Activated T-cell treated with anti-CD3 and anti-CD28 coated beads, Interleukin-2, amount 50 U/mL, for 48 hours (primary cell): ENCODE measurements at regions not wholly inside any gene's neighbourhood (a gene's known extent, or its start where the extent isn't known, plus 50 kb on each side); places are given as distances from the start of the nearest gene placed in this dataset.

ENCODE experiments used
- DNase-seq, 2 experiments: peaks; one replicate each; pipeline ENCODE4 v3.0.0-alpha.2; 2020

GRCh38 chrX:87727620-87728019 lies 210.0 kb downstream of the KLHL4 start:
- DNase-seq: no peak

DNA sequence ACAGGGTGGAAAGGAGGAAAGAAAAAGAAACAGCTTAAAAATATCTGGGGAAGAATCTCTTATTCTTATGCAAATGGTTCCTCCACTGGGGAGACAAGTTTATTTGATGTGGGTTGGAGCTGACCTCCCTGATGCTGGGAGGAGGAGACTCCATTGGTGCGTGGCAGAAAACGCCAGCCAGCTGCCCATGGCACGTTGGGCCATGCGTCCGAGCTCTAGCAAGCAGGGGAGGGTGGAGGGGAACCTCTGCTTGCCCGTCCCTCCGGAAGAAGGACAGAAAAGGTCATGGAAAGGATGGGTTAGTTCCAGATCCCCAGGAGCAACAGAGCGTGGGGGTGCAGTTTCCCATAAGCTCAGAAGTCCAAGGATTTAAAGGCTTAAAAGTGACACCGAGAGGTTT lies 210.4 kb downstream of the KLHL4 start:
- DNase-seq: no peak

DNA sequence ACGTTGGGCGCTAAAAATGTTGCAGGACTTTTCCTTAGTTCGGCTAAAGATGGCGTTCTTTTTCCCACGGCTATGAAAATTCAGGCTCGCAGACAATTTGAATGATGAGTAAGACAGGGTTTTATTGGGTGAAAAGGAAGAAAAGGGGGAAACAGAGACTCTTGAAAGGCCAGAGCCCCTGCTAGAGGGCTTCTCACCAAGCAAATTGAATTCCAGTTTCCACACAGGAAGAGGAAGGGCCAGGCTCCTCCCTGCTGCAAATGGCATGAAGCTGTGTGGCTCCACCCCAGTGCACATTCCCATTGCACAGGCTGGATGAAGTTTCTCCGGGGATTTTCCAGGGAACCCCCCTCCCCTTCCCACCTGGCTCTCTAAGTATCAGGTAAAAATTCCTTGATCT lies 210.9 kb downstream of the KLHL4 start:
- no peak for DNase-seq

DNA sequence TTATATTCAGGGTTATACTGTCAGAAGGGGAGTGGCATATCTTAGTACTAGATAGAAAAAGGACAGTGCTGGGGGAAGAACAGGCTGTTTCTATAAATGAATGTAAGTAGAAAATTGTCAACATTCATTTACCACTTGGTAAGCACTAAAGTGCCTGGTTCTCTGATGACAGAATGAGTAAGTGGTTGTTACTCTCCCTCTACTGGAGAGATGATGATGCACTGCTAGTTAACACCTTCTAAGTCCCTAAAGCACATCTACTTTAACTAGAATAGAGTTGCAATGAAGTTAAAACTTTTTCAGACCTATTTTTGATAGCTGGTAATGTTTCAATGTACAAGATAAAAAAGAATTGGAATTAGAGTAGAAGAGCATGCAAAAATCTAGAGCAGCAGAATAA lies 214.5 kb downstream of the KLHL4 start:
- no peak for DNase-seq

- DNase-seq: no peak
These were observed 219.0 kb downstream of the KLHL4 start for GRCh38 chrX:87736576-87736975.

DNA sequence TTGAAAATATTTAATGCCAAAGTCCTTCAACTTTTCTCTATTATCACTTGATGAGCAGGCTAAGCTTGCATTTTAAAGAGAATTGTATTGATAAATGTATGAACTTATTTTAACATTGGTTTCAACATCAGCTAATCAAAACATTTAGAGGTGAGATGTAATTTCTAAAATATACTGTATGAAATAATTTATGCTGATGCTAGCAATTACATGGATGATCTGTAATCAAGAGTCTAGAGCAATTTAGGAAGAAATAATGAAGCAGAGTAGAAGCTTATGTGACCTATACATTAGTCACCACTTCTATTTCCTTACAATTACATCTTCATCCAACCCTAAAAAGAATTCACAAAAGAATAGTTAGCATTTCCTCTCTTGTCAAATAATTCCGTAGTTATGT lies 226.8 kb downstream of the KLHL4 start:
- DNase-seq: no peak

DNA sequence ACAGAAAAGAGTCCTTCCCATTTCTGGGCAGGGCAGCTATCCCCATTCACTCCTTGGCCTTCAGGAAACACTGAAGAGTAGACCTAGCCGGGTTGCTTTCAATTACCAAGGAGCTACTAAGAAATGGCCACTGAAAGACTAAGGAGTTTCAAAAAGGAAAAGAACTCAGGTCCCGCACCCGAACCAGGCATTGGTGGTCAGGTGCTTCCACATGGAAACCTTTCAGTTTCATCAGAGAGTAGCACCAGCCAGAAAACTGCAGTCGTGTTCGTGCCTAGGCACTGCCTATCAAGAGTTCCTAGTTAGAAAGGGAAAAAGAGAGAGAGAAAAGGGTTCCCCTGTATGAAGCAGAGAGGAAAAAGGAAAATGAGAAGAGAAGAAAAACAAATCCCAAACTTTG lies 237.9 kb downstream of the KLHL4 start:
- DNase-seq: no peak

DNA sequence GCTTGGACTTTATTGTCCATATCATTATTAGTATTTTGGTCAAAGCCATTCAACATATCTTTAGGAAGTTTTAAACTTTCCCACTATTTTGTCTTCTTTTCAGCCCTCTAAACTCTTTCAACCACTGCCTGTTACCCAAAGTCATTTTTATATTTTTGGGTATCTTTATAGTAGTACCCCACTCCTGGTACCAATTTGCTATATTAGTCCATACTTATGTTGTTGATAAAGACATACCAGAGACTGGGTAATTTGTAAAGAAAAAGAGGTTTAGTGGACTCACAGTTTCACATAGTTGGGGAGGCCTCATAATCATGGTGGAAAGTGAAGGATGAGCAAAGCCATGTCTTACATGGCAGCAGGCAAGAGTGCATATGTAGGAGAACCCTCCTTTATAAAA lies 271.4 kb downstream of the KLHL4 start:
- DNase-seq: no peak

DNA sequence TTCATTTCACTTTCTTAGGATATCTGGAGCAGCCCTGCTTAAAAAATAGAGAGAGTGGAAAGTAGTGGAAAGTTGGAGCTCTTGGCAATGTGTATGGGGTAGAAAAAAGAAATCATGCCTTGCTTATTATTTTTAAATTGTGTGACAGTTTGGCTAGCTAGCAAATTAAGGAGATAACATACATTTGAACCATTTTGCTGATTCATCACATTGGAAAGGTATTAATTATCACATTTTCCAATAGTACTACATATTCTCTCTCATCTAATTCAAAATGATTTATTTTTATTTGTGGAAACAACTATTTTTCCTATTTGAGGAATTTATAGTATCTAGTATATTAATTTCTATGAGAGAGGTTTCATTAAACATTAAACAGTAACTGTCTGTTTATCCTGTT lies 280.4 kb downstream of the KLHL4 start:
- DNase-seq: no peak

- no peak for DNase-seq
These were observed 288.4 kb downstream of the KLHL4 start for GRCh38 chrX:87805829-87806490.

DNA sequence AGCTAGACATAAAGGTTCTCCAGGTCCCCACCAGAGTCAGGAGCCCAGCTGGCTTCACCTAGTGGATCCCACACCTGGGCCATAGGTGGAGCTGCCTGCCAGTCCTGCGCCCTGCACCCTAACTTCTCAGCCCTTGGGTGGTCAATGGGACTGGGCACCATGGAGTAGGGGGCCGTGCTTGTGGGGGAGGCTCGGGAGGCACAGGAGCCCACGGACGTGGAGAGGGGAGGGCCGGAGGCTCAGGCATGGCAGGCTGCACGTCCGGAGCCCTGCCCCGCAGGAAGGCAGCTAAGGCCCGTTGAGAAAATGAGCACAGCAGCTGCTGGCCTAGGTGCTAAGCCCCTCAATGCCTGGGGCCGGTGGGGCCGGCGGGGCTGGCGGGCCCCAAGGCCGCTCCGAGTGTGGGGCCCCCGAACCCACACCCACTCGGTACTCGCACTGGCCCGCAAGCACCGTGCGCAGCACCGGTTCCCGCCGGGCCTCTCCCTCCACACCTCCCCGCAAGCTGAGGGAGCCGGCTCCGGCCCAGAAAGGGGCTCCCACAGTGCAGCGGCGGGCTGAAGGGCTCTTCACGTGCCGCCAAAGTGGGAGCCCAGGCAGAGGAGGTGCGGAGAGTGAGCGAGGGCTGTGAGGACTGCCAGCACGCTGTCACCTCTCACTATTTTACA lies 291.1 kb downstream of the KLHL4 start:
- no peak for DNase-seq

DNA sequence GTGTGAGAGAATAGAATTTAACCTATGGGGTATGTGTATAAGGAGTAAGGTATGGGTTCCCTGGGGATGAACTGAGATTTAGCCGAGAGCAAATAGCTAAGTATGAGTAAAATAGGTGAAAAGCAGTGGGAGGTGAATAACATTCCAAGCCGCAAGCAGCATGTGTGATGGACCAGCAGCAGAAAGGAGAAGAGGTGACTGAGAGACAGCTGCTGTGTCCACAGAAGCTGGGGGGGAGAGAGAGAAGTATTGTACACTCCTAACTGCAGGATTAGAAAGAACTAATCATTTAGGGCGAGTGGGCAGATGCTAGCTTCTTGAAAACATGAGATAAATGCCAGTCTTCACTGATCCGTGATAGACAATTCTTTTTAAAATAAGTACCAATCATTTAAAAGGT lies 296.0 kb downstream of the KLHL4 start:
- no peak for DNase-seq

GRCh38 chrX:87846956-87847355 lies 329.4 kb downstream of the KLHL4 start:
- DNase-seq: no peak

GRCh38 chrX:87873347-87873941 lies 355.8 kb downstream of the KLHL4 start:
- DNase-seq: no peak

DNA sequence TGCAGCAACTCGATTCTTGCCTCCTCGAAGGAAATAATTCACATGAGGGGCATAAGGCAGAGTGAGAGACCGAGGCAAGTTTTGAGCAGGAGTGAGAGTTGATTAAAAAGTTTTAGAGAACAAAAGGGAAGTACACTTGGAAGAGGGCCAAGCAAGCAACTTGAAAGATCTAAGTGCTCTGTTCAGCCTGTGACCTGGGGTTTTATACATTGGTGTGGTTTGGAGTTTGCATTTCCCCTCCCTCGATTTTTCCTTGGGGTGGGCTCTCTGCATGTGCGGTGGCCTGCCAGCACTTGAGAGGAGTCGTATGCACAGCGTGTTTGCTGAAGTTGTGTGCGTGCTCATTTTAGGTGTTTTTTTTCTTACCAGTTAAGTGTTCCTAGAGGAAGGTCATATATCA lies 356.4 kb downstream of the KLHL4 start:
- DNase-seq: no peak

DNA sequence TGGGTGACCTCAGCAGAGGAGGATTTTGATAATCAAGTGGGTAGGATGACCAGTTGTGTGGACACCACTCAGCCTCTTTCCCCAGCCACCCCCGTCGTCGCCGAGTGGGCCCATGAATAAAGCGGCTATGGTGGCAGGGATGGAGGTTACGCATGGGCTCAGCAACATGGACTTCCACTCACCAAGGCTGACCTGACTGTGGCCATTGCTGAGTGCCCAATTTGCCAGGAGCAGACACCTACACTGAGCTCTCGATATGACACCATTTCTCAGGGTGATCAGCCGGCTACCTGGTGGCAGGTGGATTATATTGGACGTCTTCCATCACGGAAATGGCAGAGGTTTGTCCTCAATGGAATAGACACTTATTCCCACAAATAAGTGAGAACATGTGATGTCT lies 361.3 kb downstream of the KLHL4 start:
- DNase-seq: no peak

DNA sequence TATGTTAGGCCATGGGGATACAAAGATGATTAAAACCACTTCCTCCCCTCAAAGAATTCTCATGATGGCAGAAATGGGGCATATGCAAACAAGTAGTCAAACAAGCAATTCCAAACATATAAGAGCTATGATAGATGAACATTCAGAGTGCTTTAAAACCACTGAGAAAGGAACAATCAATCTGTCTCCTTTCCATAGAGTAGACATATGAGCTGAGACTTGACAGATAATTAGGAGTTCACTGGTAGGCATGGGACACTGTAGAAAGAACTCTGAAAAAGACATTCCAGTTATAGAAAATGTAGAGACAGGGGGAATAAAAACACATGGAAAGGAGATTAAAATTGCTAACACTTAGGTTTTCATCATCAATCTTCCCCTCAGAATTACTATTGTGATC lies 372.8 kb downstream of the KLHL4 start:
- DNase-seq: no peak

DNA sequence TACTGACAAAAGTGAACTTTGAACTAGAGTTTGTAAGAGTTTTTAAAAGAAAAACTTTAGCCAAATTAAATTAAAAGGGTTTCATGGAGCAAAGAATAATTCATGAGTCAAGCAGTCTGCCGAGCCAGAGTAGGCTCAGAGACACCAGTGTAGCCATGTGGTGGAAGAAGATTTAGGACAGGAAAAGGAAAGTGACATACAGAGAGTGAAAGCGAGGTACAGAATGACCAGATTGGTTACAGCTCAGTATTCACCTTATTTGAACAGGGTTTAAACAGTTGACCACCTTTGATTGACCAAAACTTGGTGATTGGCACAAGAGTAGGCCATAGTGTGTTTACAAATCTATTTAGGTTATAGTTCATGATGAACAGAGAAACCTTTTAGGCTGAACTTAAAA lies 377.8 kb downstream of the KLHL4 start:
- DNase-seq: no peak

- DNase-seq: no peak
These were observed 378.5 kb downstream of the KLHL4 start for GRCh38 chrX:87896057-87896456.

- DNase-seq: peak; percentile 23 to 24
These were observed 382.8 kb downstream of the KLHL4 start for GRCh38 chrX:87900320-87900908.

- DNase-seq: no peak
These were observed 383.5 kb downstream of the KLHL4 start for GRCh38 chrX:87901060-87901459.

- no peak for DNase-seq
These were observed 397.1 kb downstream of the KLHL4 start for GRCh38 chrX:87914726-87915125.

GRCh38 chrX:87924619-87925018 lies 407.0 kb downstream of the KLHL4 start:
- no peak for DNase-seq

- no peak for DNase-seq
These were observed 424.2 kb downstream of the KLHL4 start for GRCh38 chrX:87941841-87942240.
